NT2/D1 (cell line): ENCODE measurements at regions not wholly inside any gene's neighbourhood (a gene's known extent, or its start where the extent isn't known, plus 50 kb on each side); places are given as distances from the start of the nearest gene placed in this dataset.

ENCODE experiments used
- DNase-seq: peaks from one replicate; pipeline ENCODE4 v3.0.0-alpha.2; 2011; ENCODE audit warnings: low read depth, low spot score
- H3K27me3 ChIP-seq: 2 replicates; pipeline ENCODE4 v1.6.0; 2011; ENCODE audit warnings: mild to moderate bottlenecking; ENCODE audit not compliant: insufficient read length, insufficient read depth
- H3K36me3 ChIP-seq: 2 replicates; pipeline ENCODE4 v1.6.1; 2011; ENCODE audit warnings: mild to moderate bottlenecking, low read length, mixed read lengths; ENCODE audit not compliant: insufficient read depth, insufficient read length
- H3K4me1 ChIP-seq: 2 replicates; pipeline ENCODE4 v1.5.1; 2011; ENCODE audit not compliant: insufficient read depth, insufficient read length
- H3K4me3 ChIP-seq: 2 replicates; pipeline ENCODE4 v1.5.1; 2011; ENCODE audit warnings: low read depth; ENCODE audit not compliant: insufficient read length
- H3K9ac ChIP-seq: 2 replicates; pipeline ENCODE4 v1.6.0; 2011; ENCODE audit warnings: low read depth; ENCODE audit not compliant: insufficient read length
- H3K9me3 ChIP-seq: 2 replicates; pipeline ENCODE4 v1.5.1; 2011; ENCODE audit warnings: mild to moderate bottlenecking, low read length; ENCODE audit not compliant: insufficient read depth
- SUZ12 ChIP-seq: IDR thresholded peaks from 2 replicates; pipeline ENCODE4 v1.6.1; 2011; ENCODE audit not compliant: insufficient read length, insufficient read depth; ENCODE audit errors: extremely low read depth
- YY1 ChIP-seq: IDR thresholded peaks from 2 replicates; pipeline ENCODE4 v1.6.1; 2011; ENCODE audit not compliant: insufficient read length, insufficient read depth
- ZNF274 ChIP-seq: IDR thresholded peaks from 2 replicates; pipeline ENCODE4 v1.6.1; 2011; ENCODE audit warnings: mild to moderate bottlenecking, low read depth, low read length

- DNase-seq, result no peak
- TF ChIP-seq ZNF274 (no peak), SUZ12 (no peak), YY1 (no peak)
These were observed 239.6 kb upstream of the STEAP1 start for GRCh38 chr7:89914711-89915110.

GRCh38 chr7:89926194-89926593 is 228.1 kb upstream of the STEAP1 start:
- no peaks in the 10 kb centered on the region for H3K4me1 ChIP-seq
- H3K9ac ChIP-seq, result no peak overlapping the region
- no peaks in the 10 kb centered on the region for H3K36me3 ChIP-seq
- TF ChIP-seq YY1 (no peak), SUZ12 (no peak), ZNF274 (no peak)
- no peak overlapping the region for H3K4me3 ChIP-seq
- H3K27me3 ChIP-seq, result no peaks in the 10 kb centered on the region
- no peaks in the 10 kb centered on the region for H3K9me3 ChIP-seq
- no peak for DNase-seq

More at GRCh38 chr7:89914711-89915110, 239.6 kb upstream of the STEAP1 start:
- no peaks in the 10 kb centered on the region for H3K36me3 ChIP-seq
- no peaks in the 10 kb centered on the region for H3K4me1 ChIP-seq
- H3K9ac ChIP-seq, result no peak overlapping the region
- no peaks in the 10 kb centered on the region for H3K9me3 ChIP-seq
- no peak overlapping the region for H3K4me3 ChIP-seq
- H3K27me3 ChIP-seq, result no peaks in the 10 kb centered on the region

GRCh38 chr7:89926701-89927100 is 227.6 kb upstream of the STEAP1 start:
- Histone ChIP-seq H3K27me3 (no peaks in the 10 kb centered on the region), H3K9me3 (no peaks in the 10 kb centered on the region), H3K36me3 (no peaks in the 10 kb centered on the region), H3K9ac (no peak overlapping the region), H3K4me3 (no peak overlapping the region), H3K4me1 (no peaks in the 10 kb centered on the region)
- DNase-seq, result no peak
- TF ChIP-seq YY1, result no peak
- no peak for TF ChIP-seq SUZ12
- no peak for TF ChIP-seq ZNF274

- Histone ChIP-seq H3K9me3 (no peaks in the 10 kb centered on the region), H3K4me1 (no peaks in the 10 kb centered on the region), H3K36me3 (no peaks in the 10 kb centered on the region), H3K4me3 (no peak overlapping the region), H3K27me3 (no peaks in the 10 kb centered on the region), H3K9ac (no peak overlapping the region)
- TF ChIP-seq YY1 (no peak), SUZ12 (no peak), ZNF274 (no peak)
- no peak for DNase-seq
These were observed 226.5 kb upstream of the STEAP1 start for GRCh38 chr7:89927762-89928161.

GRCh38 chr7:89928451-89928850 is 225.8 kb upstream of the STEAP1 start:
- TF ChIP-seq YY1, result no peak
- no peak for DNase-seq
- H3K36me3 ChIP-seq, result no peaks in the 10 kb centered on the region
- no peaks in the 10 kb centered on the region for H3K4me1 ChIP-seq
- H3K9me3 ChIP-seq, result no peaks in the 10 kb centered on the region
- H3K9ac ChIP-seq, result no peak overlapping the region
- H3K4me3 ChIP-seq, result no peak overlapping the region
- H3K27me3 ChIP-seq, result no peaks in the 10 kb centered on the region

GRCh38 chr7:89934101-89934500 is 220.2 kb upstream of the STEAP1 start:
- Histone ChIP-seq H3K9me3 (no peaks in the 10 kb centered on the region), H3K4me1 (no peaks in the 10 kb centered on the region), H3K27me3 (no peaks in the 10 kb centered on the region), H3K4me3 (no peak overlapping the region), H3K36me3 (no peaks in the 10 kb centered on the region), H3K9ac (no peak overlapping the region)
- TF ChIP-seq SUZ12 (no peak), ZNF274 (no peak), YY1 (no peak)
- no peak for DNase-seq

GRCh38 chr7:89943525-89944050 is 210.7 kb upstream of the STEAP1 start:
- DNase-seq, result no peak
- no peaks in the 10 kb centered on the region for H3K27me3 ChIP-seq
- no peaks in the 10 kb centered on the region for H3K4me1 ChIP-seq
- no peak for TF ChIP-seq YY1
- no peak for TF ChIP-seq SUZ12
- no peak for TF ChIP-seq ZNF274
- no peaks in the 10 kb centered on the region for H3K9me3 ChIP-seq
- no peaks in the 10 kb centered on the region for H3K36me3 ChIP-seq
- H3K4me3 ChIP-seq, result no peak overlapping the region
- no peak overlapping the region for H3K9ac ChIP-seq
